WI38 (cell line): ENCODE measurements at regions not wholly inside any gene's neighbourhood (a gene's known extent, or its start where the extent isn't known, plus 50 kb on each side); places are given as distances from the start of the nearest gene placed in this dataset.
"Not testable (repeated sequence)": the region's sequence is repeated elsewhere in the genome, so short reads cannot be mapped to it uniquely, and the experiment has no call there.

Experiments used
- H3K4me3 ChIP-seq: 2 replicates; pipeline ENCODE4 v1.5.1; 2011; ENCODE audit warnings: low read depth, mild to moderate bottlenecking, control low read depth, low read length
- TF ChIP-seq, protein P1 (sequence below): IDR thresholded peaks from 2 replicates; pipeline ENCODE4 v1.5.1; 2012; ENCODE audit warnings: low read depth, mild to moderate bottlenecking, control low read depth, low read length

DNA sequence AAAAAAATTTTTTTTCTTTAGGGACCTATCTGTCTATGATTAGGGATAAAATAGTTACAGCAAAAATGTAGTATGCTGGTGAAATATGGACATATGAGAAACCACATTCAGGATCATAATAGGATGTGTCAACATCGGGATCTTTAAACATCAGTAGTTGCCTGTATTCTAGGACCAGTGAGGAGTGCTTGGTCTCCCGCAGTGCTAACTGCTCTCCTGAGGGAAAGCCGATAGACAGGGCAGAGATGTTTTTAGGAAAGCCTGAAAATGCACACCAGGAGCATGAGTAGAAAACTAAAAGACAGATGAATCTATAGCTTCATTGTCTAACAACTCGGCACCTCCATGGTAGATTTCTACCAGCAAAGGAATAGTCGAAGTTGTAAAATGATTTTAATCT, 178.1 kb upstream of the SMIM31 start:
- TF ChIP-seq, protein P1, sequence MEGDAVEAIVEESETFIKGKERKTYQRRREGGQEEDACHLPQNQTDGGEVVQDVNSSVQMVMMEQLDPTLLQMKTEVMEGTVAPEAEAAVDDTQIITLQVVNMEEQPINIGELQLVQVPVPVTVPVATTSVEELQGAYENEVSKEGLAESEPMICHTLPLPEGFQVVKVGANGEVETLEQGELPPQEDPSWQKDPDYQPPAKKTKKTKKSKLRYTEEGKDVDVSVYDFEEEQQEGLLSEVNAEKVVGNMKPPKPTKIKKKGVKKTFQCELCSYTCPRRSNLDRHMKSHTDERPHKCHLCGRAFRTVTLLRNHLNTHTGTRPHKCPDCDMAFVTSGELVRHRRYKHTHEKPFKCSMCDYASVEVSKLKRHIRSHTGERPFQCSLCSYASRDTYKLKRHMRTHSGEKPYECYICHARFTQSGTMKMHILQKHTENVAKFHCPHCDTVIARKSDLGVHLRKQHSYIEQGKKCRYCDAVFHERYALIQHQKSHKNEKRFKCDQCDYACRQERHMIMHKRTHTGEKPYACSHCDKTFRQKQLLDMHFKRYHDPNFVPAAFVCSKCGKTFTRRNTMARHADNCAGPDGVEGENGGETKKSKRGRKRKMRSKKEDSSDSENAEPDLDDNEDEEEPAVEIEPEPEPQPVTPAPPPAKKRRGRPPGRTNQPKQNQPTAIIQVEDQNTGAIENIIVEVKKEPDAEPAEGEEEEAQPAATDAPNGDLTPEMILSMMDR: no peak
- H3K4me3 ChIP-seq: no peak overlapping the region

DNA sequence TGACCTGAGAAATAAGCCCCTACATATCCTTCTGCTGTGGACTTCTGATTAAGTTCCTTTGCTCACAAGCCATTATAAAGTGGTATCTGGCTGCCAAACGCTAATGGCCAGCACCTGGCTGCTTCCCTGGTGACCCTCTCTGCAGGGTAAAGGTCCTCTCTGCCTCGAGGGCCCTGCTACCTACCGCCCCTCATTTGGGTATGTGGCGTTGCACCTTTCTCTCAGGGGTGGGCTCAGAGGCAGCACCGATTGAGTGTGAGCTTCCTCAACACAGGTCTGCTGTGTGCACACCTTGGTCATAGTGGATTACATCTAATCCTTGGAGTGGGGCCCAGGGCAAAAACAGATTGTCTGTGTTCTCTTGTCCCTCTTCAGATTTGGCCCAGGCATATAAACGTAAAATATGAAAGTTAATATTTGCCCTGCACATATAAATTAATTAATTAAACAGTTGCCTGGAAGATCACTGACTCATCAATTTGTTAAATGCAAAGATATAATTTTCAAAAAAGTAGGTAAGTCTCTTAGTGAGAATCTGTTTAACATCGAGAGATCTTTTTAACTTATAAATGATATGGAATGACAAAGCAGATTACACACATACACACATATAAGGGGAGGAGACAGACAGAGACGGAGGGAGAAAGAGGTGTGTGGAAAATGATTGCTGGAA, 174.5 kb upstream of the SMIM31 start:
- TF ChIP-seq, protein P1: no peak

DNA sequence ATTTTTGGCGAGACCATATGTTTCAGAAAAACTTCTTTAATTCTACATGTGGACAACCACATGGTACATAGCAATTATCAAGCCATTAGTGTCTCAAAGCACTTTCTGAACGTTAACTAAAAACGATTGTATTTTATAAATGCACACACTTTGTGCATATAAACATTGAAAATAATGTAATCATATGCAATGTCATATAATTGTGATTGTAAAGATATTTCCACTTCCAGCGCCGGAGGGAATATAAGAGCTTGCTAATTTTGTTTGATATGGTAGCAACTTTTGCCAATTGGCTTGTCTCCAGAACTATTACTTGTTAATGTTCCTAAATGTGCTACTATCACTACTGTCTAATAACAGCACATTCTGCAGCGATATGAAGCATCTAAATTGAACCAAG, 162.3 kb upstream of the SMIM31 start:
- TF ChIP-seq, protein P1: no peak

More for the DNA sequence above, 174.5 kb upstream of the SMIM31 start:
- no peak overlapping the region for H3K4me3 ChIP-seq

DNA sequence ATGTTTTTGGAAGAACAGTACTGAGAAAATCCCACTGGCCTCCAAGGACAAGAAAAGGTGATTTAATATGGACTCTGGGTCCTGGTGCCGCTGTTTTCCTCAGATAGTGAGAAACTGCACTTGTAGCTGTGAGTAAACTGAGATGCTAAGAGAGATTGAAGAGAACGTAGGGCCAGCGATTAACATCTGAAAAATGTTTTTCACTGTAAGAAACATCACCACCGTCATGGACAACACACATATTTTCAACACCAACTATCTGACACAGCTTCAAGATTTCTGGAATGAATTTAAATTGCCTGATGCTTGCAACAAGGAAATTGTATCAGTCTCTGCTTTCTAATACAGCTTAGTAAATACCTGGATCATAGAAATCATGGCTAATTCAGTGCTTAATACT, 158.2 kb upstream of the SMIM31 start:
- H3K4me3 ChIP-seq: no peak overlapping the region
- TF ChIP-seq, protein P1: no peak

More for the DNA sequence above, 162.3 kb upstream of the SMIM31 start:
- no peak overlapping the region for H3K4me3 ChIP-seq

DNA sequence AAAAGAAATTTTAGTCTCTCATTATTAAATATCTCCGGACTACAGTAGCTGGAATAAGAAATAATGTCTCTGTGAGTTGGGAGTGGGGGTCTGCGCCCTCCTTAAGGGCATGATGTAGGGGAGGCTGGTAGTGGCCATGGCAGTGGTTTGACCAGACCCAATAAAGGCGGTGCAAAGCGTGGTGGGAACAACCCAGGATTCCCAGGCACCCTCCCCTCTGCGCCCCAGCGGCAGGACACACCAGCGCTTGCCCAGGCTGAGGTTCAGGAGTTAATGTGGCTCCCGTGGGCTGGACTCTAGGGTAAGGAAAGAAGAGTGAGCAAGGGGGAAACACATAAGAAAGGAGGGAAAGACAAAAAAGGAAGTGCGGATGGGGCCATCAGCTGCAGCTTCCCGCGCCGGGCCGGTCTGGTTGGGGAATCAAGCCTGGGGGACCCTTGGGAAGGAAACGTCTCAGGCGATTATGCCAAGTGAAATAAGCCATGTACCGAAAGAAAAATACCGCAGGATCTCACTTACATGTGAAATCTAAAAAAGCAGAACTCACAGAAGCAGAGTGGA, 157.5 kb upstream of the SMIM31 start:
- TF ChIP-seq, protein P1: no peak
- H3K4me3 ChIP-seq: no peak overlapping the region

DNA sequence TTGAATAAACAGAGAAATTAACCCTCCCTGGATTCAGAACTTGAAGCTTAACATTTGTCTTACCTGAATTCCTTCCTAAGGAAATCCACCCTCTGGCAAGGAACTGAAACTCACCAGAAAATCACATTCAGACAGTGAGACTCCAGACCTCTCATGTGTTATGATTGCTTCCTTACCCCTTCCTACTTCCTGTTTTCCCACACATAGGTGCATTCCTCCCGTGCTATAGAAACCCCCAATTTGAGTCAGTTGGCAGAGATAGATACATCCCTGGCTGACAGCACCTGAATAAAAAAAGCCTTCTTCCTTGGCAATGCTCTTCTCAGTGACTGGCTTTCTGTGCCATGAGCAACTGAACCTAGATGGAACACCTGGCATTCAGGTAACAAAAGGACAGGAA, 157.0 kb upstream of the SMIM31 start:
- TF ChIP-seq, protein P1: no peak

DNA sequence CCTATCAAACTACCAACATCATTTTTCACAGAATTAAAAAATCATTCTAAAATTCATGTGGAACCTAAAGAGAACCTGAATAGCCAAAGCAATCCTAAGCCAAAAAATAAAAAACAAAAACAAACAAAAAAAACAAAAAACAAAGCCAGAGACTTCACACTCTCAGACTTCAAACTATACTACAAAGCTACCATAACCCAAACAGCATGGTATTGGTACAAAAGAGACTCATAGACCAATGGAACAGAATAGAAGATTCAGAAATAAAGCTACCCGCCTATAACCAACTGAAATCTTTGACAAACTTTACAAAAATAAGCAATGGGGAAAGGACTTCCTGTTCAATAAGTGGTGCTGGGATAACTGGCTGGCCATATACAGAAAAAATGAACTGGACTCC, 152.3 kb upstream of the SMIM31 start:
- TF ChIP-seq, protein P1: no peak
- H3K4me3 ChIP-seq: no peak overlapping the region

More for the DNA sequence above, 157.0 kb upstream of the SMIM31 start:
- H3K4me3 ChIP-seq: no peak overlapping the region

DNA sequence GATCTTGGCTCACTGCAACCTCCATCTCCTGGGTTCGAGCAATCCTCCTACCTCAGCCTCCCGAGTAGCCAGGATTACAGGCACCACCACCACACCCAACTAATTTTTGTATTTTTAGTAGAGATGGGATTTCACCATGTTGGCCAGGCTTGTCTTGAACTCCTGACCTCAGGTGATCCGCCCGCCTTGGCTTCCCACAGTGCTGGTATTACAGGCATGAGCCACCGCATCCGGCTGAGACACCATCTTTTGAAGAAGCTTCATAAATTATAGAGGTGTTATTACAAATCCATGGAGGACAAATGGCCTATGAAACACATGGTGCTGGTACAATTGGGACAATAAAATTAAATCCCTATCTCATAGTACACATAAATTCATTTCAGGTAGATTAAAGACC, 148.1 kb upstream of the SMIM31 start:
- not testable (repeated sequence) for H3K4me3 ChIP-seq
